ENCODE measurements at regions not wholly inside any gene's neighbourhood (a gene's known extent, or its start where the extent isn't known, plus 50 kb on each side); places are given as distances from the start of the nearest gene placed in this dataset.

DNA sequence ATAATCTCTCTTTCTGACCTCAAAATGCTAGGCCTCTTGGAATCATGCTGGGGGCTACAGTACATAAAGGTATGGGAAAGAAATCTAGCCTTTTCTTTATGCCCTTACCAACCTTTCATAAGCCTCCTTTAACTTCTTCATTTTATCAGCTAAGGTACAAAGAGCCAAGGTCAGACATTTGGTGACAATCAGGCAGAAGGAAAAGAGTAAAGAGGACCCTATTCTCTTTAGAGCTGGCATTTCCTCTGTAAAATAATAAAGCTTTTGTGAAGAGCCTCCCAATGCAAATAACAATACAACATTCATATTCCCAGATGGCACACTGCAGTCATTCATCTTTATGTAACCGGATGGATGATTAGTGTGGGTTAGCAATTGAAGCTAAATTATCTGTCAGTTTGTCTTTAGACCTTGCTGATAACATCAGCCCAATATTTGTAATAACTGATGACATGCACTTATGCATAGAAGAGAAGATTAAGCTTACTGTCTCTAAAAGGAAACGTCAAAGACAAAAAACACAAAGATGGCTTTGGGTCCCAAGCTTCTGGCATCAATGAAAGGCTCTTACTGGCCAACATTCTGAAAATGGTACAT is 163.1 kb downstream of the IBTK start:
- no peaks in the 10 kb centered on the region for H3K27me3 Mint-ChIP-seq
- CTCF ChIA-PET, result no interaction called here
- H3K9me3 Mint-ChIP-seq, result no peaks in the 10 kb centered on the region
- no peak overlapping the region for H3K4me3 Mint-ChIP-seq
- DNase-seq, result no peak
- no peaks in the 10 kb centered on the region for H3K4me1 Mint-ChIP-seq
- no peaks in the 10 kb centered on the region for H3K36me3 Mint-ChIP-seq
- H3K27ac Mint-ChIP-seq, result no peak overlapping the region

DNA sequence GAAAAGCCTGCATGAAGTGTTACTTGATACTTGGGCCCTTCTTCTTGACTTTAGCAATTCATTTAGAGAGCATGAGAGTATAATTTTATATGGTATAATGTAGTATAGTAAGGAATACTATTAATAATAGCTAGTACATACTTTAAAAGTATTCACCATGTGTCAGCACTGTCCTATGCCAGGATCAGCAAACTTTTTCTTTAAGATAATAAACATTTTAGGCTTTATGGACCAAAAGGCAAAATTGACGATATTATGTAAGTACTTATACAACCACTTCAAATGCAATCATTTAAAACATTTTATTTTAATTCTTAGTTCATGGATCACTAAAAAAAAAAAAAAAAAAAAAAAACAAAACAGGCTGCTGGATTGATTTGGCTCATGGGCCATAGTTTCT is 163.9 kb downstream of the IBTK start:
- CTCF ChIA-PET, result no interaction called here
- no peak for DNase-seq
- Mint-ChIP-seq H3K27me3 (no peaks in the 10 kb centered on the region), H3K4me1 (no peaks in the 10 kb centered on the region), H3K27ac (no peak overlapping the region), H3K4me3 (no peak overlapping the region), H3K9me3 (no peaks in the 10 kb centered on the region), H3K36me3 (no peaks in the 10 kb centered on the region)

DNA sequence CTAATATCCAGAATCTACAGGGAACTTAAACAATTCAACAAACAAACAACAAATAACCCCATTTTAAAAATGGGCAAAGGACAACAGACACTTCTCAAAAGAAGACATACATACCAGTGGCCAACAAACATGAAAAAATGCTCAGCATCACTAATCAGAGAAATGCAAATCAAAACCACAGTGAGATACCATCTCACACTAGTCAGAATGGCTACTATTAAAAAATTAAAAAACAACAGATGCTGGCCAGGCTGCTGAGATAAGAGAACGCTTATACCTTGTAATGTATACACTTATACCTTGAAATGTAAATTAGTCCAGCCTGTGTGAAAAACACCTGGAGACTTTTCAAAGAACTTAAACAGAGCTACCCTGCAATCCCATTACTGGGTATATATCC is 166.8 kb downstream of the IBTK start:
- CTCF ChIA-PET, result no interaction called here
- no peaks in the 10 kb centered on the region for H3K9me3 Mint-ChIP-seq
- H3K4me3 Mint-ChIP-seq, result no peak overlapping the region
- DNase-seq, result no peak
- no peak overlapping the region for H3K27ac Mint-ChIP-seq
- no peaks in the 10 kb centered on the region for H3K4me1 Mint-ChIP-seq
- H3K27me3 Mint-ChIP-seq, result no peaks in the 10 kb centered on the region
- no peaks in the 10 kb centered on the region for H3K36me3 Mint-ChIP-seq

- Mint-ChIP-seq H3K9me3 (no peaks in the 10 kb centered on the region), H3K27me3 (no peaks in the 10 kb centered on the region), H3K4me1 (no peaks in the 10 kb centered on the region), H3K36me3 (no peaks in the 10 kb centered on the region), H3K4me3 (no peak overlapping the region), H3K27ac (no peak overlapping the region)
- DNase-seq, result no peak
- CTCF ChIA-PET, result no interaction called here
Measured at GRCh38 chr6:82078286-82078908, 169.1 kb downstream of the IBTK start.

- H3K36me3 Mint-ChIP-seq, result no peaks in the 10 kb centered on the region
- H3K27ac Mint-ChIP-seq, result no peak overlapping the region
- no peaks in the 10 kb centered on the region for H3K27me3 Mint-ChIP-seq
- DNase-seq, result no peak
- H3K4me3 Mint-ChIP-seq, result no peak overlapping the region
- CTCF ChIA-PET, result no interaction called here
- no peaks in the 10 kb centered on the region for H3K9me3 Mint-ChIP-seq
- H3K4me1 Mint-ChIP-seq, result no peaks in the 10 kb centered on the region
Measured at GRCh38 chr6:82076916-82077315, 170.6 kb downstream of the IBTK start.

DNA sequence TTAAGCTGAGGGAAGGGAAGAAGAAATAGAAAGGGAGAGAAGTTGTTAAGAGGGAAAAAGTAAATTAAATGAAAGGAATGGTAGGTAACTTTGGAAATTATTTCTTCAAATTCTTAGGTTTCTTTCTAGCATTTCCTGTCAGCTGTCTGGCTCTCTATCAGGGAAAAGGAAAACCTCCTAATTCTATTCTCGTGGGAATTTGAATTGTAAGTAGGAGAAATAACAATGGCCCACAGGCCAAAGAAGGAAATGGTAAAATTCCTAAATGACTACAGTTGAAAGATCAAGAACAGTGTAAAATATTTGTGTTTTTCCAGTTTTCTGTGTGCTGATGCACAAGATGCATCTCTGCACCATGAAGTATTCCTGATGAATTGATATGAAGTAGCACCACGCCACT is 173.0 kb downstream of the IBTK start:
- Mint-ChIP-seq H3K9me3 (no peaks in the 10 kb centered on the region), H3K4me1 (no peaks in the 10 kb centered on the region), H3K36me3 (no peaks in the 10 kb centered on the region), H3K4me3 (no peak overlapping the region), H3K27me3 (no peaks in the 10 kb centered on the region), H3K27ac (no peak overlapping the region)
- DNase-seq, result no peak
- CTCF ChIA-PET, result no interaction called here

- no peak for DNase-seq
- H3K4me3 Mint-ChIP-seq, result no peak overlapping the region
- H3K4me1 Mint-ChIP-seq, result no peaks in the 10 kb centered on the region
- no peak overlapping the region for H3K27ac Mint-ChIP-seq
- no peaks in the 10 kb centered on the region for H3K36me3 Mint-ChIP-seq
- CTCF ChIA-PET, result no interaction called here
- H3K27me3 Mint-ChIP-seq, result no peaks in the 10 kb centered on the region
- H3K9me3 Mint-ChIP-seq, result no peaks in the 10 kb centered on the region
Measured at GRCh38 chr6:82073484-82073883, 174.1 kb downstream of the IBTK start.

DNA sequence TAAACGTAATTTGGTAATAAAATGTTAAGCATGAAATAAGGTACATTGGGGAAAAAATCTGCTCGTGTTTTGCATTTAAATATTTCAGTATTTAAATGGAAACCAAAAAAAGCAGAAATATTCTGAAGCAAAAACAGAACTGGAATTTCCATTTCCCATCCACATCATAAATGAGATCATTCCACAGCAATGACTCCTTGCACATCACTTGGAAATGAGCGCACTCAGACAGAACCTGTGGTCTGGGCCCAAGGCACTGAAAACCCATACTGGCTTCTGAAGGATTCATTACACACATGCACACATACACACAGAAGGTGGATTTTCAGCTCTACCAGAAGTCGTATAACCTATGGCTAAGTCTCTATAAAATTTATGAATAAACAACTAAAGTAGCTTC is 174.8 kb downstream of the IBTK start:
- CTCF ChIA-PET, result no interaction called here
- Mint-ChIP-seq H3K27ac (no peak overlapping the region), H3K4me3 (no peak overlapping the region), H3K4me1 (no peaks in the 10 kb centered on the region), H3K36me3 (no peaks in the 10 kb centered on the region), H3K9me3 (no peaks in the 10 kb centered on the region), H3K27me3 (no peaks in the 10 kb centered on the region)
- DNase-seq, result no peak

DNA sequence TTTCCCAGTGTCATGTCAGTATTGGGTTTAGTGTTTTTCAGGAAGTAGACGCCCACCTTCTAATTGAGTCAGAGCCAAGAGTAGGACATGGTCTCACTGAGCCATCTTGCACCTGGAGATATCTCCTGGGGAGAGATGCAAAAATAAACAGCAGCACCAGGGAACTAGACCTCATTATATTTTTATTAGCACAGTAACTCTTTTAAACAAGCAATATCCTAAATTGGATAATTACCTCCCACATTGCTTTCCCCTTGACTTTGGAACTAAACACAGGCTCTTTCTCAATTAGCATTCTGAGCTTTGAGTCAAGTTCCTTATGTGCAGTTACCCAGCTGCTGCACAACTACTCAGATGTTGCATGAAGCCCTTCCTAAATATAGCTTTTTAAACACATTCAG is 175.4 kb downstream of the IBTK start:
- no peaks in the 10 kb centered on the region for H3K4me1 Mint-ChIP-seq
- CTCF ChIA-PET, result no interaction called here
- H3K27me3 Mint-ChIP-seq, result no peaks in the 10 kb centered on the region
- H3K9me3 Mint-ChIP-seq, result no peaks in the 10 kb centered on the region
- no peak overlapping the region for H3K4me3 Mint-ChIP-seq
- no peaks in the 10 kb centered on the region for H3K36me3 Mint-ChIP-seq
- DNase-seq, result no peak
- H3K27ac Mint-ChIP-seq, result no peak overlapping the region

DNA sequence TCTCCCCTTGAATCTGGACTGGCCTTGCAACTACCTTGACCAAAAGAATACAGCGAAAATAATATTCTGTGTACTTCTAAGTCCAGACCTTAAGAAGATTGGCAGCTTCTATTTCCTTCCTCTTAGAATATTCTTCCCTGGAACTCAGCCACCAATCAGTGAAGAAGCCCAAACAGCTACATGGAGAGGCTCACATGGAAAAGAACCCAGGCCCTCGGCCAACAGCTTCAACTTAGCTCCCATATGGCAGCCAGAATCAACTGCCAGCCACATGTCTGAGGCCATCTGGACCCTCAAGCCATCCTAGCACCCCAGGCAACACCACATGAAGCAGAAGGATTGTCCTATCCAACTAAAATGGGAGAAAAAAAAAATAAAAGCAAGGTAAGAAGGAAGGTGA is 178.8 kb downstream of the IBTK start:
- Mint-ChIP-seq H3K36me3 (no peaks in the 10 kb centered on the region), H3K4me1 (no peaks in the 10 kb centered on the region), H3K27ac (no peak overlapping the region), H3K9me3 (no peaks in the 10 kb centered on the region), H3K4me3 (no peak overlapping the region), H3K27me3 (no peaks in the 10 kb centered on the region)
- DNase-seq, result no peak
- CTCF ChIA-PET, result no interaction called here

- no peaks in the 10 kb centered on the region for H3K27me3 Mint-ChIP-seq
- H3K27ac Mint-ChIP-seq, result no peak overlapping the region
- no peaks in the 10 kb centered on the region for H3K36me3 Mint-ChIP-seq
- DNase-seq, result no peak
- CTCF ChIA-PET, result no interaction called here
- H3K4me3 Mint-ChIP-seq, result no peak overlapping the region
- H3K9me3 Mint-ChIP-seq, result no peaks in the 10 kb centered on the region
- H3K4me1 Mint-ChIP-seq, result no peaks in the 10 kb centered on the region
Measured at GRCh38 chr6:82066991-82067411, 180.5 kb downstream of the IBTK start.

- no peaks in the 10 kb centered on the region for H3K27me3 Mint-ChIP-seq
- CTCF ChIA-PET, result no interaction called here
- no peak overlapping the region for H3K4me3 Mint-ChIP-seq
- no peak for DNase-seq
- no peaks in the 10 kb centered on the region for H3K9me3 Mint-ChIP-seq
- no peaks in the 10 kb centered on the region for H3K4me1 Mint-ChIP-seq
- no peaks in the 10 kb centered on the region for H3K36me3 Mint-ChIP-seq
- H3K27ac Mint-ChIP-seq, result no peak overlapping the region
Measured at GRCh38 chr6:82066196-82066595, 181.3 kb downstream of the IBTK start.

DNA sequence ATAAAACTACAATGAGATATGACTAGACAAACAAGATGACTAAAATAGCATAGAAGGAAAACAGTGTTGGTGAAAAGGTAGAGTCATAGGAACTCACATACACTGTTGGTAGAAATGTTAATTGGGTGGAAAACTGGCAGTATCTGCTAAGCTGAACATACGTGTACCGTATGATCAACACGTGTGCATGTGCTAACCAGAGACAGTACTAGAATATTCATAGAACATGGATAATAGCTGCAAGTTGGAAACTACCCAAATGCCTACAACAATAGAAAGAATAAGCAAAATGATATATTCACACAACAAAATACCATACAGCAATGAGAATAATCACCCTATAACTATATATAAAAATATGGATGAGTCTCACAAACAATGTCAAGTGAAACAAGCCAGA is 184.0 kb downstream of the IBTK start:
- Mint-ChIP-seq H3K27ac (no peak overlapping the region), H3K4me3 (no peak overlapping the region), H3K36me3 (no peaks in the 10 kb centered on the region), H3K4me1 (no peaks in the 10 kb centered on the region), H3K9me3 (no peaks in the 10 kb centered on the region), H3K27me3 (no peaks in the 10 kb centered on the region)
- CTCF ChIA-PET, result no interaction called here
- DNase-seq, result no peak

DNA sequence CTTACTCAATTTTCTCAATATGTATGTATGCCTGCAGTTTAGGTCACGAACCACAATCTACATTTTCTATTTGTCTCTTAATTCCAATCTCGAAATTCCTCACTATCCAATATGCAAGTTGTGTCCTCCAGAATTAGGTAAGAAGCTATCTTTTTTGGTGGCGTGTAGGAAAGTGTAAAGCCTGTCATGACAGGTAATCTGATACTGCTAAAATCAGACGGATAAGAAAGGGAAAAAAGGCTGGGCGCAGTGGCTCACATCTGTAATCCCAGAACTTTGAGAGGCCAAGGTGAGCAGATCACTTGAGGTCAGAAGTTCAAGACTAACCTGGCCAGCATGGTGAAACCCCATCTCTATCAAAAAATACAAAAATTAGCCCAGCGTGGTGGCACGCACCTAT is 185.3 kb downstream of the IBTK start:
- Mint-ChIP-seq H3K4me1 (no peaks in the 10 kb centered on the region), H3K27ac (no peak overlapping the region), H3K27me3 (no peaks in the 10 kb centered on the region), H3K4me3 (no peak overlapping the region), H3K36me3 (no peaks in the 10 kb centered on the region), H3K9me3 (no peaks in the 10 kb centered on the region)
- CTCF ChIA-PET, result no interaction called here
- DNase-seq, result no peak

DNA sequence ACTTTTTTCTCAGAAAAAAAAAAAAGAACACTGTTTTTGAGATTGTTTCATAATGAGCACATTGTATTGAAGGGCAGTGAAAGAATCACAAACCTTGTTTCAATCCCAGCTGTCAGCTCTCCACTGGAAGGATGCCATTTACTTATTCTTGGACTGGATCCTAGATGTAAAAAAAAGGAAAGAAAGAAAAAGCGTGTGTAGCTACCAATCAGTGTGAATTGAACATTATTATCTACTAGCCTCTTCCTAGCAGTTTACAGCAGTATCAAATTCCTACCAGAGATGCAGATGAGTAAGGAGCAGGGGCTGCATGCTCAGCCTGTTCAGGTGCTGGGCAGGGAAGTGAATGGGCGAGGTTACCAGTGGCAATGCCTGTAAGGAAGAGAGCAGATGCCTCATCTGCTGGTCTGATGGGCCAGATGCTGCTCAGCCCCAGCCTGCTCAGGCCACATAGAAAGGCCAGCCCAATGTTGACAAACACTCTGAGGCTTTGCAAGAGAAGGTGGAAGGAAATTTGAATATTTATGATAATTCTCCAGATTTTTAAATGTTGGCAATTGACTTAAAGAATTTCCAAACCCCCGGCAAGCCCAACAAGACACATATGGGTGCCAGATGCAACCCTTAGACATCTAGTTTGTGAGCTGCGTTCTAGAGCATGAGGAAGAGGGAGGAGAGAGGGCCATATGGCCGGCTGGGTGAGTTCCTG is 189.5 kb downstream of the IBTK start:
- CTCF ChIA-PET, result no interaction called here
- H3K4me3 Mint-ChIP-seq, result no peak overlapping the region
- H3K9me3 Mint-ChIP-seq, result no peaks in the 10 kb centered on the region
- no peaks in the 10 kb centered on the region for H3K36me3 Mint-ChIP-seq
- H3K27me3 Mint-ChIP-seq, result no peaks in the 10 kb centered on the region
- no peaks in the 10 kb centered on the region for H3K4me1 Mint-ChIP-seq
- no peak for DNase-seq
- H3K27ac Mint-ChIP-seq, result no peak overlapping the region

All from activated naive CD4-positive, alpha-beta T cell treated with anti-CD3 and anti-CD28 coated beads, Interleukin-2, amount 10 ng/mL, durations not matched to agents 7 days and 5 days (primary cell).